Smooth muscle cell (in vitro differentiated cells): ENCODE measurements at regions not wholly inside any gene's neighbourhood (a gene's known extent, or its start where the extent isn't known, plus 50 kb on each side); places are given as distances from the start of the nearest gene placed in this dataset.

Experiments used
- DNase-seq: peaks from one replicate; lab custom pipeline; 2025; ENCODE audit not compliant: unreplicated experiment; lab: John Stamatoyannopoulos, UW
- H2AFZ ChIP-seq: fragments of 200-600 bp; sonication (generic); 2 replicates; pipeline ENCODE4 v1.6.0; 2016; ENCODE audit warnings: antibody characterized with exemption, low read depth, mild to moderate bottlenecking
- H3F3A ChIP-seq: fragments of 200-600 bp; sonication (generic); 2 replicates; pipeline ENCODE4 v1.6.0; 2017; ENCODE audit warnings: antibody characterized with exemption, low read depth
- H3K27ac ChIP-seq: fragments of 200-600 bp; sonication (generic); 2 replicates; pipeline ENCODE4 v1.5.1; 2016; ENCODE audit warnings: low read depth, mild to moderate bottlenecking
- H3K27me3 ChIP-seq: fragments of 200-600 bp; sonication (generic); 2 replicates; pipeline ENCODE4 v1.6.1; 2016; ENCODE audit warnings: low read depth, mild to moderate bottlenecking
- H3K36me3 ChIP-seq: fragments of 200-600 bp; sonication (generic); 2 replicates; pipeline ENCODE4 v1.5.1; 2016; ENCODE audit warnings: low read depth
- H3K4me1 ChIP-seq: fragments of 200-600 bp; sonication (generic); 2 replicates; pipeline ENCODE4 v1.5.1; 2016; ENCODE audit warnings: low read depth
- H3K4me2 ChIP-seq: fragments of 200-600 bp; sonication (generic); 2 replicates; pipeline ENCODE4 v1.6.0; 2016; ENCODE audit warnings: mild to moderate bottlenecking
- H3K4me3 ChIP-seq: fragments of 200-600 bp; sonication (generic); 2 replicates; pipeline ENCODE4 v1.5.1; 2016; ENCODE audit warnings: mild to moderate bottlenecking
- H3K79me2 ChIP-seq: fragments of 200-600 bp; sonication (generic); 2 replicates; pipeline ENCODE4 v1.6.0; 2016; ENCODE audit warnings: low read depth, mild to moderate bottlenecking
- H3K9ac ChIP-seq: fragments of 200-600 bp; sonication (generic); 2 replicates; pipeline ENCODE4 v1.6.0; 2016; ENCODE audit warnings: low read depth
- H3K9me3 ChIP-seq: fragments of 200-600 bp; sonication (generic); replicated peaks from 2 replicates; pipeline ENCODE4 v1.5.1; 2016; ENCODE audit warnings: low read depth
- H4K20me1 ChIP-seq: fragments of 200-600 bp; sonication (generic); 2 replicates; pipeline ENCODE4 v1.6.0; 2016; ENCODE audit warnings: low read depth
- CTCF ChIP-seq: fragments of 200-600 bp; sonication (generic); IDR thresholded peaks from 2 replicates; pipeline ENCODE4 v1.5.1; 2017; ENCODE audit warnings: borderline replicate concordance, mild to moderate bottlenecking, antibody characterized with exemption; ENCODE audit not compliant: insufficient read depth, poor library complexity, severe bottlenecking
- WGBS: methylation state at CpG from one replicate; pipeline ENCODE4 v1.1.7; 2016; ENCODE audit warnings: low lambda C conversion rate; 5-methylcytosine and 5-hydroxymethylcytosine counted together

DNA sequence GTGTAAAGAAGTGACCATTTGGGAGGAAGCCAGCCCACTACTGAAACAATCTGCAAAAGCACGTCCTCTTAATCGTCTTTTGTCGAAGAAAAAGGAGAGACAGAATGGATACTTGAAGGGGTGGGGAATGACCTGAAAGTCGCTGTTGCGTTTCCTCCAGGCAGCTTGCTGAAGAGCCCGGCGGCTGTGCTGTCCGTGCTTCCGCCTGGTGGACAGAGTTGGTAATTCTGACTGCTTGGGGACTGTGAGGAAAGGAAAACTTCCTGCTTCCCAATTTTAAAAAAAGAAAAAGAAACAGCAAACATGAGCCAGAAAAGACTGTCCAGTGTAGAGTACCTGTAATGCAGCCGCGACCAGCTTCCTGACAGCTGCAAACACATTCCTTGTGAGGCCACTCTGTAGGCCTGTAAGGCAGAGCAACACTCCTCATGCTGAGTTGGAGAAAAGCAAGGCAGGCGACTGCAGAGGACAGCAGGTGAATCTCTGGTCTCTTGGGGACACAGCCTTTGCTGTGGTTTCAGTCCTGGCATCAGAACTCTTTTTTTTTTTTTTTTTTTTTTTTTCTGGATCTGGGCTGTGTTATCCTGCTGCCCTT, 251.1 kb upstream of the TBX18 start:
- H3K27ac ChIP-seq: no peak overlapping the region
- no peaks in the 10 kb centered on the region for H3K79me2 ChIP-seq
- no peak overlapping the region for H3K9ac ChIP-seq
- no peaks in the 10 kb centered on the region for H3K36me3 ChIP-seq
- H3K27me3 ChIP-seq: no peaks in the 10 kb centered on the region
- H3F3A ChIP-seq: no peaks in the 10 kb centered on the region
- TF ChIP-seq CTCF: peak; percentile 68
- DNase-seq: peak; percentile 1
- no peaks in the 10 kb centered on the region for H3K9me3 ChIP-seq
- 13% methylated on average over 12 of the region's 12 CpGs for WGBS
- H2AFZ ChIP-seq: peak overlapping the region; percentile 20
- no peaks in the 10 kb centered on the region for H3K4me1 ChIP-seq
- no peak overlapping the region for H3K4me3 ChIP-seq
- H4K20me1 ChIP-seq: no peaks in the 10 kb centered on the region
- peak overlapping the region; percentile 40 for H3K4me2 ChIP-seq

DNA sequence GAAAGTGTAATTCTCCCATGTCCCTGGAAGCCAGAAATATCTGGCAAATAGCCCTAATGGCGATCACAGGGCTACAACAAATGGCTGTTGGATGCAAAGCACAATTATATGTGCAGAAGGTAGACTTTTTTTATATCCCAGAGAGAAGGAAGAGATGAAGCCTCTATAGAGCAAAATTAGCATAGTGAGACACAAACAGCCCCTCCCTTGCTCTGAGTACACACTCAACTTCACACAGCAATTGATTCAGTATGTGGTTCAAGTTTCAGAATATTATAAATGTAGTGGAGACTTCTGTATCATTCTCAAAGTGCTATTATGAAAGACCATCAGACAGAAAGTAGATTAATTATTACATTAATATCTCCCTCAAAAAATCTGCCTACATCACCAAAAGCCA, 246.5 kb upstream of the TBX18 start:
- Histone ChIP-seq H3K4me1 (peaks cover 10% of the 10 kb centered on the region), H3K79me2 (no peaks in the 10 kb centered on the region), H3K4me2 (no peak overlapping the region), H3K27ac (no peak overlapping the region), H3K9ac (no peak overlapping the region), H2AFZ (no peak overlapping the region), H3K4me3 (no peak overlapping the region), H3K27me3 (no peaks in the 10 kb centered on the region), H3F3A (no peaks in the 10 kb centered on the region), H4K20me1 (no peaks in the 10 kb centered on the region), H3K36me3 (no peaks in the 10 kb centered on the region), H3K9me3 (no peaks in the 10 kb centered on the region)
- no peak for TF ChIP-seq CTCF
- DNase-seq: no peak
- 88% methylated on average over 1 of the region's 1 CpG for WGBS

DNA sequence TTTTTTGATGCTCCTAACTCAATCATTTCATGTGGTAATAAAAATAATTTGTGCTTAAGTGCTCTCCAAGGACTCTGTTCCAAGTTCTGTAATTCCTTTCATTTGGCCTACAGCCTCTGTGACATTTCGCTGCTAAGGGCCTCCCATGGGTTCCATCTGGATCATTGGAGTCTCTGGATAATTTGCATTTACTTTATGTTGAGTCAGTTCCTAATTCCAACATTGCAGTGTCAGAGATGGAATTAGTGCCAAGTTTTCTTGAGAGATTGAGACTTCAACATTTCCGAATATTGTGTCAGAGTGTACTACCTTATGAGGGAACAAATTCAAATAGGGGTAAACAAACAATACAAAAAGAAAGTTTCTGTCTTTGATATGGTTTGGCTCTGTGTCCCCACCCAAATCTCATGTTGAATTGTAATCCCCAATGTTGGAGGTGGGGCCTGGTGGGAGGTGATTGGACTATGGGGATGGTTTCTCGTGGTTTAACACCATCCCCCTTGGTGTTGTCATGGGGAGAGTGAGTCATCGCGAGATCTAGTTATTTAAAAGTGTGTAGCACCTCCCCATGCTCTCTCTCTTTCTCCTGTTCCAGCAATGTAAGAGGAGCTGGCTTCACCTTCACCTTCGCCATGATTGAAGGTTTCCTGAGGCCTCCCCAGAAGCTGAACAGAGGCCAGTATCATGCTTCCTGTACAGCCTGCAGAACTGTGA, 244.1 kb upstream of the TBX18 start:
- Histone ChIP-seq H3K4me1 (peaks cover 12% of the 10 kb centered on the region), H3K4me2 (no peak overlapping the region), H3K9me3 (no peaks in the 10 kb centered on the region), H3F3A (no peaks in the 10 kb centered on the region), H3K36me3 (no peaks in the 10 kb centered on the region), H3K79me2 (no peaks in the 10 kb centered on the region), H4K20me1 (no peaks in the 10 kb centered on the region), H3K4me3 (no peak overlapping the region), H2AFZ (no peak overlapping the region), H3K27ac (no peak overlapping the region), H3K27me3 (no peaks in the 10 kb centered on the region), H3K9ac (no peak overlapping the region)
- DNase-seq: no peak
- TF ChIP-seq CTCF: no peak
- WGBS: 94% methylated on average over 6 of the region's 6 CpGs

- H3K4me3 ChIP-seq: no peak overlapping the region
- no peaks in the 10 kb centered on the region for H3K9me3 ChIP-seq
- peaks cover 12% of the 10 kb centered on the region for H3K4me1 ChIP-seq
- no peak overlapping the region for H2AFZ ChIP-seq
- no peaks in the 10 kb centered on the region for H3K27me3 ChIP-seq
- H3K79me2 ChIP-seq: no peaks in the 10 kb centered on the region
- no peak overlapping the region for H3K27ac ChIP-seq
- no peaks in the 10 kb centered on the region for H4K20me1 ChIP-seq
- no peak overlapping the region for H3K4me2 ChIP-seq
- H3F3A ChIP-seq: no peaks in the 10 kb centered on the region
- H3K36me3 ChIP-seq: no peaks in the 10 kb centered on the region
- no peak for DNase-seq
- TF ChIP-seq CTCF: no peak
- no peak overlapping the region for H3K9ac ChIP-seq
Observed at GRCh38 chr6:85006362-85006761, 242.0 kb upstream of the TBX18 start.
